HG02588 (cell line): ENCODE measurements at regions not wholly inside any gene's neighbourhood (a gene's known extent, or its start where the extent isn't known, plus 50 kb on each side); places are given as distances from the start of the nearest gene placed in this dataset.

ENCODE experiments used
- ATAC-seq: cut with Tn5 transposase; IDR thresholded peaks from one replicate; pipeline ENCODE4 v1.9.1; 2021; ENCODE audit warnings: mild to moderate bottlenecking, moderate library complexity; ENCODE audit not compliant: unreplicated experiment

DNA sequence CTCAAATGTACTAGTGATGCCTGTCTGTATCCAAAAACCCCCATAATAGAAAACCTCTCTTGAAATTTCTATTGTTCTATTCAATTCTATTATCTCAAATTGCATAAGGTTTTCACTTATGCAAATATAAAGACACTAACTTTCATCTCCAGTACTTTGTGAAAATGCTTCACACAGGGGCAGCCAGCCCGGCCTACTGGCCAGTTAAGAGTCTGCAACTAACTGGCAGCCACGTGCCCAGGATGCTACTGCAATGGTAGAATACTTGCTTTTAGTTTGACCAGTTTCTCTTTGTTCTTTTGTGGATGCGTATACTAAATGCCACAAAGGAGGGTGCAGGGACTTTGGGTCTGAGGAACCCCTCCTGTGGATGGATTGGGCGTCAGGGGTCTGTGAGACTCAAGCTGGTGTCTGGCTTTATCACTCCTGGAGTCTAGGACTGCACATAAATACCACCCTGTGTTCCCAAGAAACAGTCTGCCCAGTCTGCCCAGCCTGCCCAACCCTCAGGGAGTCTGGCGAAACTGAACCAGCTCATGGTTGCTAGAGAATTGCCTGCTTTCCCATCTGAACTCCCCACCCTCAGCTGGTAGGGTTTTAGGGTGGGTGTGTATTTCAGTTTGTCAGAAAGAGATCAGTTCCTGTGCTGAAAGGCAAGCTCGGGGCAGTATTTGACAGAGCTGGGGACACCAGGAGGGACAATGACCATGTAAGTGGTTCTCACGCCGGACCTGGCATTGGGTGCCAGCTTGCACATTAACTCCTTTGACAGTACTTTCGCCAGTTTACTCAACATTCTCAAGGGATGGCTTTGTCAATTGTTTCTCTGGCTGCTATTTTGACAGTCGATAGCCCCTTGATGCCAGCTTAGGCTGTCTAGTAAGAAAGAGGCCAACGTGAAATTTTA lies 558.2 kb upstream of the JAG1 start:
- ATAC-seq = no peak

DNA sequence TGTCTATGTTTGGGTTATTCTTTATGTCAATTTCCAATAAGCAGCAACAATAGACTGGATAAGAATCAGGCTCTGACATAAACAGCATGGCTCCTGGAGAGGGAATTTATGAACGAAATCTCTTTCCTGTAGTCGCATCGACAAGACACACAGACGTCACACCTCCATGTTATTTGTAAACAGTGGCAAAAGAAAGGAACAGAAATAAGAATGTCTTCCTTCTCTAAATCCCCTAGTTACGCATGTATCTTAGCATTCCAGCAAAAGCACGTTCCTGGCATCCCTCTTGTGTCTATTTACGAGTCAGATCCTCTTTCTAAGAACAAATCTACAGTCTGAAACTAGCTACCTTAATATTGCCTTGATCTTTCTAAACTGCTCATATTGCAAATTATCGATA lies 559.1 kb upstream of the JAG1 start:
- no peak for ATAC-seq

GRCh38 chr20:11234181-11234580 lies 560.4 kb upstream of the JAG1 start:
- ATAC-seq = no peak

- ATAC-seq = peak; percentile 55
These were observed 560.8 kb upstream of the JAG1 start for GRCh38 chr20:11234608-11235007.

DNA sequence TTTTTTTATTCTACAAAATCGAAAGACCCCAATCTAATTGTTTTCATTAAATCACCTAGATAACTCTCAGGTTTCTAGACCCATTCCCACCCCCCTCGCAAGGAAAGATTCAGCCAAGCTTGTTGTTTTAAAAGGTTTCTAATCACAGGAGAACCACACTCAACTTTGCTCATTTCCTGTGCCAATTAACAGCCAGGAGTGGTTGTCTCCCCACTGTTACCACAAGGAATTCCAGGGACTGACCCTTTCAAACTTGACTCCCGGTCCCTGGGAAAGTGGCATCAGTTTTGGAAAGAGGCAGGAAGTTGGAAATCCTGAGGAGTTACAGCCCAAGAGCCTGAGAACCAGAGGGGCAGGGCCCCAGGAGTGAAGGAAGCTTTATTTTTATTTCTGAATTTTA lies 561.3 kb upstream of the JAG1 start:
- ATAC-seq = no peak

DNA sequence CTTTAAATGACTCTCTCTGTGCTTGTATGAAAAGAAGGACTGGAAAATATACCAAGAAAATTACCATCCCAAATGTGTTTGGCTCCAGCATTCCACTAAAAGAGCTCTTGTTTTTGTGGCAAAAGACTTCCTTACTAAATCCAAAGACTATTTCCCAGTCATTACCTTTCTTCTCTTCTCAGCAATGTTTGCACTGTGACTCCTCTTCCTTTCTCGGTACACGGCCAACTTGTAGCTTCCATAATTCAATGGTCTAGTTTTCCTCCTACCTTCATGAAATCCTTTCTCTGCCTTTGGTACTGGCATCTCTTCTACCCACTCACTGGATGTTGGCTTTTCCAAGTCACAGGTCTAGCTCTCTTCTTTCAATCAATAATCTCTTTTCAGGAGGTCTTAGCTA lies 568.5 kb upstream of the JAG1 start:
- ATAC-seq = no peak

DNA sequence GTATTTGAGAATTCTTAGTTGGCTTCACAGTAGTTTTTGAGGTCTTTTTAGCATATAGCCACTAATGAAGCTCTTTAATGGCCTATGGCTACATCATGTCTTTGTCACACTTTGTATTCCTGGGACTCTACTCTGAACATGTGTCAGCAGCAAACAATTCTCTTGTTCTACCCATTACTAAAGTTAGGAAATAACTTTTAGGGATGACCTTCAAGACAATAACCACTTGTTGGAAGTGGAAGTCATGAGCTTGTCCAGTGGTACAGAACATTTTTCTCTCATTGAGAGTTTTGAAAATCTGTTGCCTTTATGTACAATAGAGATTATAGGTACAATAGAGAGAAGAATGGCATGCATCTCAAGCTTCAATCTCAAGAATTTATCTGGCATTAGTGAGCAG lies 571.6 kb upstream of the JAG1 start:
- ATAC-seq = no peak

DNA sequence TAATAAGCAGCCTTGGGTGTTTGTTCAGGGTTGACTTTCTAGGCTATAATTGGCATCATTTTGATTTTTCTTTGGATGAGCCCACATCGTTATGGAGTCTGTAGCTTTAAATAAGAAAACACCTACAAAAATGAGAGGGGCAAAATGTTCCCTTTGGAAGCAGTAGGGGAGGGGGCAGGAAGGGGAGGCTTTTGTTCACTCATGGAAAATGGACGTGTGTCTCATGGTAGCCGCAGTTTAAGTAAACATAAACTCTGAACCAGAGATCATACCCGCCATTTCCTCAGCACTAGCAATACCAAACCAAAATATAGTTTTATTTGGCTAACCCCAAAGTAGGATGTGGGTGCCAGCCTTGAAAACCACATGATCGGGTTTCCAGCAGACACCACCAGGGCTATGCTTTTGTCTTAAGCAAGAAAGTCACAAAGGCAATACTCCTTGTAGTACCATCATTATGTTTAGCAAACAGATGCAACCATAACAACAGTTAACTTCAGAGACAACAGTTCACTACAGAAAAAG lies 572.5 kb upstream of the JAG1 start:
- no peak for ATAC-seq

DNA sequence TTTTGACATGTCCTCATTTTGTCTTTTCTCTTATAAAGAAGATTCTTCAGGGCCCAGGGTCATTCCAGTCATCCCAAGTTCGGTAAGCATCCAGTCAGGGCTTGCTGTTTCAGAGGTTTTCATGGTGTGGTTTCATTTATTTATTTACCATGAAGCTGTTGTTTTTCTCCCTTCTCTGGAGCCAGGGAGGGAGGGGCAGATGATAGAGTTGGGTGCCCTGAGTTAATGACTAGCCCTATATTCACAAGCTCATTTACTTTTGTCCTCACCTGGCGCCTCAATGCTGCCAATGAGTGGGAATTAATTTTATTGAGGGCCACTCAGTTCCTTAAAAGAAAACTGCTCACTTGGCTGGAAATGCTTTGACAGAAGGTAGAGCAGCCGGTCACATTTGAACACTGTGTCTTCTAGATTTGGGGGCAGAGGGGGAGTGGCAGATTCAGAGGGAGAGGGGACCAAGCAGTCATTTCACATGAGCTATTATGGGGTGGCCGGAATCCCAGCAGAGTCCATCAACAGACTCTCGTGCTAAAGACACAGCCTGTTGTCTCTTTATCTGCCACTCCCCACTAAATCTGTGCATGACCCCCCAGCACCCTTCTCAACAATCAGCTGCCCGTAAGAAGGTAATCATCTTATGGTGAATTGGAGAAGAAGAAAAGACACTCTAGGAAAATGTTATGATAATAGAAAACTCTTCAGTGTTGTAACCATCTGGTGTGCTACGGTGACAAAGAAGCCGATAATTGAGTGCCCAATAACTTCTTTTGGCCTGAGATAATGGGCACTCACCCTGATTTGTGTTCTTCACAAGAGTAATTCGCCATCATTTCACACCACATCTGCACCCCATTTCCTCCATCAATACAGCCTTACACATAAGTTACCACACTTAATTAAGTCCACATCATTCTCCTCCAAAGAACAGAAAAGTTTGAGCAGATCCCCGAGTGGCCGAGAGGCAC lies 573.5 kb upstream of the JAG1 start:
- ATAC-seq = no peak

DNA sequence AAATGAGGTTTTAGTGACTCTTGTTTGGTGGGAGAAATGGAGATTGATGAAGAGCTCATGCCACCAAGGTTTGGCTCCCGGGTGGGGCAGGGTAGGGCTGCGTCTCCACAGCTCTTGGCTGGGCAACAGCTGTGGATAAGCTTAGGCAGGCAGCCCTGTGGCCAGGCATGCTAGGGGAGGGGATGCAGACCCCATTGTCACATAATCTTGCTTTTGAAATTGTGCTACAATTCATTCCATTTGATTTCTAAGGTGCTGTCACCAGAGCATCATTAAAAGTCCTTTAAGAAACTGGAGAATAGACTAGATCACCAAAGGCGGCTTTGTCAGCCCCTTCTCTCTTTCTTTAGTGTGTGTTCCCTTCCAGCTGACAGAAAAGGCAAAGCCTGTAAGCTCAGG lies 574.2 kb upstream of the JAG1 start:
- no peak for ATAC-seq

DNA sequence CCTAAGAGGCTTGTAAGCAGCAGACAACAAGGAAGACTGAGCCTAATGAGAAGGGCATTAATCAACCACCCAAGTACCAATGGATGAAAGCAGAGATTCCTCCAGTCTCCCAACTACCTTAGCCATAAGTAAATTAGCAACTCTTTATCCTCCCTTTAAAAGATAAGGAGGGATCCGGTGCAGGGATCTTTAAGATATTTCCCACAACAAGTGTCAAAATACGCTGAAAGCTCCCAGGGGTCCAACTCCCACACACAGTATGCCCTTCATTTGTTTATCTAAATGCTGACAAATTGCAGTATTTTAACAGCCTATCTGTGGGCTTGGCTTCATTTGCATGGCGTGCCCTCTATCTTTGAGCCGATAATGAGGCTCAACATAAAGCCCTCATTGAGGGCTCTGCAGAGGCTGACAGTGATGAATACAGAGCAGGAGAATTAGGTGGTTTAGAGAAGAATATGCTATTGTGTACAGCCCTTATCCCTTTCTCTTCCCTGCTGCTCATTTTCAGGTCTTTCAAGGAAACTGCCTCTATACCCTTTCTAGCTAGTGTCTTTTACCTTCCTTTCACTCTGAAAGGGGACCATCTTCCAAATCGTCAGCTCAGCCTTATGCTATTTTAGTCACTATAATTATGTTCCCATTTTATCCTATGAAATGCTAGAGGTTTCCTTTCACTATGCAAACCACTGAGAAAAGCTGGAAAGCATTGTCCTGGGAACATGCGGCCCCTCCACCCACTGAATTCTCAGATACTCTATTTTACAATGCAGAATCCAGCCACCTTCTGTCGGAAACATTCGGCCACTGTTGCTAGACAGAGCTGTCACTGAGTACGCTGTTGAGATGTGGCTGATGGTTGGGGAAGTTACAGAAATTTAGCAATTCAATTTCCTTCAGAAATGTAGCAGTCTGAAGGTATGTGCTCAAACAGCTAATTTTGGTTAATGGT lies 575.2 kb upstream of the JAG1 start:
- no peak for ATAC-seq

DNA sequence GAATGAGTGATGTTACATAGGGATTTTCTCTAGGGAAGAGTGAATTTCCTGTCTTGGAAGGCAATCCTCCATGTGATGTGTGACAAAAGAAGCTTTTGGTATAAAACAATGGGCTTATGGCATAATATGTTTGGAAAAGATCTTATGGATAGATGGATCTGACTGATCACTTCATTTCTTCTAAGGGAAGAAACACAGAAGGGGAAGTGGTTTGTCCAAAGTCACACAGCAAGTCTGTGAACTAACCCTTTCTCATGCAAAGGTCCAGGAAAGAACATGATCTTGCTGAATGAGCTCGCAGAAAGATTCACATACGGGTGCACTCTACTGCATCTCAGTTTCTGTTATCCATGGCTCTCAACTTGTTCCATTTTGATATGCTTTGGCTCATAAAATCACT lies 575.9 kb upstream of the JAG1 start:
- no peak for ATAC-seq

GRCh38 chr20:11252447-11252846 lies 578.6 kb upstream of the JAG1 start:
- ATAC-seq = no peak

DNA sequence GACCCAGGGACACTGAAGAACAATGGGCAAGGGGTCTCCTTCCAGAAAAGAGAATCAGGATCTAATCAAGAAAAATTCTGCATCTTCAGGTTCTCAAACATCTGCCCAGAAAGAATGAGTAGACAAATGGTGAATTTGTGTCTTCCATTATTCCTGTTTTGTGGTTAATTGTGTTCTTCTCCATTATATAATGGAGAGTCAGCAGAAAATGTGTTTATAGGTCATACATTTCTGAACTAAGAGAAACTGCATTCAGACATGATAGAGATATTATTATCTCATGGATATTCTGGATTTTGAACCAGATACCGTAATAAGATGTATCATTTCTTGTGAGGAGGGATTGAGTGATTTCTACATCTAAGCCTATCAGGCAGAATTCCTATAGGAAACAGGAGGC lies 581.7 kb upstream of the JAG1 start:
- no peak for ATAC-seq

DNA sequence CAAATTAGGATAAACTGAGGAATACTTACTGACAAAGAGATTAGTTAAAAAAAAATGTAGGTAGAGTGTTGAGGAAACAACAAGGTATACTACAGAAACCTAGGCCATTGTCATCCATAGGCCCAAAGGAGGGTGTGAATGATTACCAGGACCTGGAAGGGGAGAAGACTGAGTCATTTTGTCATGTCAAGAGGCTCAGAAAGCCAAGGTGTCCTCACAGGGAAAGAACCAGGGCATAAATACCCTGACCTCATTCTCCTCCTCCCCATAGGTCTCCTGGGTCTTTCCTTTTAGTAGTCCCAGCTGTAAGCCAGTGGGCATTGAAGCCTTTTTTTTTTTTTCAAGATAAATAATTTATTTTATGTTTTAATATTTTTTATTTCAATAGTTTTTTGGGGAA lies 582.1 kb upstream of the JAG1 start:
- ATAC-seq = no peak

DNA sequence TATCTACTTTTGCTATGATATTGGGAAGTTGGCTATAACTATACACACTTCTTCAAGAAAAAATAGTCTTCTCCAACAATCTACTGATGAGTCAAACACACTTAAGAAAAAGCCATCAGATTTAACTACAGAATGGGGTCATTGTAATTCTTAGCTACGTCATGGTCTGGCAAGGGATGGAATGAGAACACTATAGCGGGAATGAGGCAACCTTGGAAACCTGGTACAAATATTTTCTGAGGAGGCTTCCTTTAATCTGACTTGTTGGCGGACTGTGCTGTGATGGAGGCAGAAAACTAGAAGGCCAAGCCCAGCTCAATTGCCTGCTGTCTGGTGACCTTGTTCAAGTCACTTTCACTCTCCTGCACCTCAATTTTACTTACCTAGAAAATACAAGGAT lies 586.8 kb upstream of the JAG1 start:
- ATAC-seq = no peak

DNA sequence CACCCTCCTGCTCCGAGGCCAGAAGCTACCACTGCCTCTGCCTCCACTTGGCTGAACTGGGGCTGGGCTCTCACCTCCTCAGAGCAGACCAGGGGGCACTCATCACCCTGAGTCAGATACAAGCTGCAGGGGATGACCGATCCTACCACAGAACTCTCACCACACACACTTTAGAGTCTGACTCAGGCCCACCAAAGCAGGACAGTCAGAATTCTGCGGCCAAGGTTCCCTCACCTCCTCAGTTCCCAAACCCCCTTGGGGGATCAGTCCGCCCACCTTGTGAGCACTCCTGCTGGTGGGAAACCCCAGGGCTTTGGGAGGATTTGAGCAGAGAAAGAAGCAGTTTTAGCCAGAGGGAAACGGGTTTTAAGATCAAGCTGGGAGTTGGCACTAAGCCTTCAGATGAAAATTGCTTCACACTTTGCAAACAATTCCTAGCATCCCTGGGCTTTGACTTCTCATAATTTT lies 587.8 kb upstream of the JAG1 start:
- peak; percentile 85 for ATAC-seq

DNA sequence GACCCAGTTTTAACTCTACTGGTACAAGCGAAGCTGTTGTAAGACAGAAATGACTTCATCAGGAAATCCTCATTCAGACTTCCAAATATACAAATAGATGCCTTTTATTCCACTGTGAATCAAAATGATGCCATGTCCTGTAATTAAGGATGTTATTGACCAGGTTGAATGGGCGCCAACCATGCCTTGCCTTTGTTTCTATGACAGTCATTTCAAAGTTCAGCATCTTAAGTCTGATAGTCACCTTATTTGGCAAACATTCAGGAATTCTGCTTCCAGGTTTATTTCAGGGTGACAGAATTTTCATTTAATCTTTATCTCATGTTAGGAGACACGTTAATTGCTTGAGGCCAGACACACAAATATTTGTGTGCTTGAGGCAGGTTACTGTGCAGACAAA lies 592.8 kb upstream of the JAG1 start:
- ATAC-seq = no peak

DNA sequence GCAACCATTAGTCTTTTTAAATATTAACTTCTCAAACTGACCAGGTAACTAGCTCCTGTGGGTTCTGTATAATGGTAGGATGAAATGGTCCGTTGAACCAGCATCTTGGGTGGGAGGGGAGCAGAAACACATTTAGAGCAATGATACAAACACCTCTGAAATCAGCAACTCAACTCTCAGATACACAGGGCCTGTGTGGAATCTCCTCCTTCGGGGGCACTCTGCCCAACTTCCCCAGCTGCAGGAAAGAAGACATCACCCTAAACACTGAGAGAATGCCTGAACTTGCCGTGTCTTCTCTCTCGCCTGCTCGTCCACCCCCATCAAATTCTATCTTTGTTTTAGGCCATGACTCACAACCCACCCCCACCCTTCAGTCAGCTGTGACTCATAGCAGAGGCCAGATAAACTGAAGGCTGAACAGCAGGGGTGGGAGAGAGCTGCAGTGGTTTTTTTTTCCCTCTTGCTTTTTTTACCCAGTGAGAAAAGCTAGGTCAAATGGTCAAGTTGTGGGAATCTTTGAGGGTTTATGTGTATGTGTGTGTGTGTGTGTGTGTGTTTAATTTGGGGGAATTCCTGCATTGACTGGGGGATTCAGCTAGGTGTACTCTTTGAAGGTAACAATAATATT lies 593.4 kb upstream of the JAG1 start:
- ATAC-seq = peak; percentile 76

- ATAC-seq = no peak
These were observed 594.0 kb upstream of the JAG1 start for GRCh38 chr20:11267762-11268335.
